ENCODE measurements at regions not wholly inside any gene's neighbourhood (a gene's known extent, or its start where the extent isn't known, plus 50 kb on each side); places are given as distances from the start of the nearest gene placed in this dataset.
"Not testable (repeated sequence)": the region's sequence is repeated elsewhere in the genome, so short reads cannot be mapped to it uniquely, and the experiment has no call there.

DNA sequence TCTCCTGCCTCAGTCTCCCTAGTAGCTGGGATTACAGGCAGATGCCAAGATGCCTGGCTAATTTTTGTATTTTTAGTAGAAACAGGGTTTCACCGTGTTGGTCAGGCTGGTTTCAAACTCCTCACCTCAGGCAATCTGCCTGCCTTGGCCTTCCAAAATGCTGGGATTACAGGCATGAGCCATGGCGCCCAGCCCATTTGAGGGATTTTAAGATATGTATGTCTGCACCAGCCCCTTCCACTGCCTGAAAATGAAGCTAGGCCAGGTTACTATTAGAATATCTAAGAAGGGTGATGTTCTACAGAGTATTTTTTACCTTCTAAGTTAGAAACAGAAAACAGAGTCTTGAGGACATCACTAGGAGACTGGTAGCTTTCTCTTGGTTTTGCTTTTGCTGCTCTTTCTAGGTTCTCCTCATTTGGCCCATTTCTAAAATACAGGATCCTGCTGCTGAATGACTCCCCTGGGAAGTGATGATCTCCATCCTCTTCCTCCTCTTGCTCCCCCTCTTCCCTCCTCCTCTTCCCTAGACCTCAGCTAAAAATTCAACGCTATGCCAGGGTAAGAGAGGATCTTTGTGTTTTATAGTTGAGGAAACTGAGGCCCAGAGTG, 118.5 kb downstream of the MYCN start:
- DNase-seq, result no peak

DNA sequence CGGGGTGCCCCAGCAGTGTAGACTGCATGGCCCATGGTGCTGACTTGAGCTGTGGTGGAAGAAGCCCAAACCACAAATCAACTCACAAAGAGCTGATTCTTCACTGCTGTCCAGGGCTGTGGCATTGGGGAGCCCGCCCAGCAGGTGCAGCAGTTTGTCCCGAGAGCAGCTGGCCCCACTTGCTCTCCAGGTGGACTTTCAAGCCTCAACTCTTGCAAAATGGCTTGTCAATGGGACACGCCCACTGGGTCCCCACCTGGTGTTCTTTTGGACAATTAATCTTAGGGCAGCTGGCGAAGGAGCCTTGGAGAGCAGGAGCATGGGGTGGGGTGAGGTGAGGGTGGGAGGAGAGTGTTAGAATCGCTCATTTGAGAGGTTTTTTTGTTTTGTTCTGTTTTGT, 117.9 kb downstream of the MYCN start:
- DNase-seq, result no peak

DNA sequence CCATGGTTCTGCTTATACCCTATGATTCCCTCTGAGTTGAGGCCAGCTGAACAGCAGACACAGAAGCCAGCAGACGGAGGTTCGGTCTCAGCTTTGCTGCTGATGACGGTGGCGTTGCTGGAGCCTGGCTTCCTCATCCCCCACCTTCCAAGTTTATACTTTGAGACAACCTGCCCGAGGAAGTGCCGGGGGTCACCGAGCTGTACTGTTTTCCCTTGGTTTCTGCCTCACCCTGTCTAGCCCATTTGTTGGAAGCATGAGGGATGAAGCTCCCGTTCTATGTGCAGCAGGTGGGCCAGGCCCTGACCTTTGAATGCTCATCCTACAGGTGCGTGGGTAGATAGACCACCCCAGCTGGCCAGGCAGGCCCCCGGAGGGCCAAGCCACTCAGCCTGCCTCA, 117.3 kb downstream of the MYCN start:
- no peak for DNase-seq

DNA sequence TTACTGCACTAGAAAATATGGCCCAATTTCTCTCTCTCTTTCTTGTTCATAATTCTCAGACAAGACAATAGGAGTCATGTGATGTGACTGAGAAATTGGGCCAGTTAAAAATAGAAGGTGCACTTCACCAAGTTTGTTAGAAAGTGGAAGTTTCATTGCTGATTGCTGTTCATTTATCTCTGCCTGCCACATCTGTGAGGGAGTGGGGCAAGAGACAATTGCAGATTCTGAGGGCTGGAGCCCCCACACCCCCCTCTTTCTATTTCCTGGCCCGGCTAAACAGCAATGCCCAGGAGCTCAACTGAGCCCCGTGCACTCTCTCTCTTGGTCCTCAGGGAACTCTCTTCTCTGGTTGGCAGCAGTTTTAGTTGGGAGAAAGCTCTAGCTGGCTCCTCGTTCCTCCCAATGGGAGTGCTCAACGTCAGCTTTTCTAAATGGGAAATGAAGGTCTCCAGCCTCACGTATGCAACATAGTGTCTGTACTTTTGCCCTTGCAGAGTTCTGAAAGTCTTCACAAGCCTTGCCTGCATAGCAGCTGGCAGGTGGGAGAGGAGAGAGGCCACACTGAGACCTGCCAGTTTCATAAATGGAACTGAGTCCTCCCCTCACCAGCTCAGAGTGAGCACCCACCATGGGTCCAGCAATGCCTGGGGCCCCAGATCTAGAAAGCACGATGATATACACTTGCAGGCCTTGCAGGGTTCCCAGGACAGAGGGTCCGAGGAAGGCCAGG, 115.7 kb downstream of the MYCN start:
- DNase-seq, result no peak

DNA sequence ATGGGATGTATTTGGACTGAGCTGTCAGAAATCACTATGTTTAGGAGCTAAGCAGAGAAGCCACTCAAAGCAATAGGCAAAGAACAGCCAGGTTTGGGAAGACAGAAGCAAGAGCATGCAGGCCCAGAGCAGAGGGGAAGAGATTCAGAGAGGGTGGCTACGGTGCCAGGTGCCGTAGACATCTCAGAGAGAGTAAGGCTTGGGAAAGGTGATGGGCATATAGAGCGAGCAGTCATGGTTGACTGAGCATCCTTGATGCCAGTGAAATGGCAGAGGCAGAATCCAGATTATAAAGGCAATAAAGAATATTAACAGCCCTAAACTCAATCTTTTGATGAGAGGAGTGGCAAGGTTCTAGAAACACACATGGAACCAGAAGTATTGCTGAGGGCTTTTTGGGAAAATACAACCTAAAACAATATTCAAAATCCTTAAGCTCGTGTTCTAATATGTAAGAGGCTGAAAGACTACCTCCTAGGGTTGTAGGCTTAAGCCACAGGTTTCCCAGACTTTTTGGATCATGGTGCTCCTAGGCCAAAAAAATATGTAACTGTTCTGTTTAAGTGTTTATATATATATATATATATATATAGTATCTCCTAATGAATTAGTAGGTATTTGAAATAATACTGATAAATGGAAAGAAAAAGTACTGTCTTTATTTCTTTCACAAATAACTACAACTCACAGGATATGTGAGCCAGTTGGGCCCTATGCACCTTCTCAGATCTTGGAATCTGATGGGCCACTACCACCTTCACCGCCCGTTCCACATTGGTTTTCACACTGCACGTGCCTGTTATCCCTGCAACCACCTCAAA, 113.3 kb downstream of the MYCN start:
- no peak for DNase-seq

DNA sequence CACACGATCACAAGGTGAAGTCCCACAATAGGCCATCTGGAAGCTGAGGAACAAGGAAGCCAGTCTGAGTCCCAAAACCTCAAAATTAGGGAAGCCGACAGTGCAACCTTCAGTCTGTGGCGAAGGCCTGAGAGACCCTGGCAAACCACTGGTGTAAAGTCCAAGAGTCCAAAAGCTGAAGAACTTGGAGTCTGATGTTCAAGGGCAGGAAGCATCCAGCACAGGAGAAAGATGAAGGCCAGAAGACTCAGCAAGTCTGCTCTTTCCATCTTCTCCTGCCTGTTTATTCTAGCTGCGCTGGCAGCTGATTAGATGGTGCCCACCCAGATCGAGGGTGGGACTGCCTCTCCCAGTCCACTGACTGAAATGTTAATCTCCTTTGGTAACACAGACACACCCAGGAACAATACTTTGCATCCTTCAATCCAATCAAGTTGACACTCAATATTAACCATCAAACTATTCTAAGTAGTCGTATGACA, 112.3 kb downstream of the MYCN start:
- not testable (repeated sequence) for DNase-seq

DNA sequence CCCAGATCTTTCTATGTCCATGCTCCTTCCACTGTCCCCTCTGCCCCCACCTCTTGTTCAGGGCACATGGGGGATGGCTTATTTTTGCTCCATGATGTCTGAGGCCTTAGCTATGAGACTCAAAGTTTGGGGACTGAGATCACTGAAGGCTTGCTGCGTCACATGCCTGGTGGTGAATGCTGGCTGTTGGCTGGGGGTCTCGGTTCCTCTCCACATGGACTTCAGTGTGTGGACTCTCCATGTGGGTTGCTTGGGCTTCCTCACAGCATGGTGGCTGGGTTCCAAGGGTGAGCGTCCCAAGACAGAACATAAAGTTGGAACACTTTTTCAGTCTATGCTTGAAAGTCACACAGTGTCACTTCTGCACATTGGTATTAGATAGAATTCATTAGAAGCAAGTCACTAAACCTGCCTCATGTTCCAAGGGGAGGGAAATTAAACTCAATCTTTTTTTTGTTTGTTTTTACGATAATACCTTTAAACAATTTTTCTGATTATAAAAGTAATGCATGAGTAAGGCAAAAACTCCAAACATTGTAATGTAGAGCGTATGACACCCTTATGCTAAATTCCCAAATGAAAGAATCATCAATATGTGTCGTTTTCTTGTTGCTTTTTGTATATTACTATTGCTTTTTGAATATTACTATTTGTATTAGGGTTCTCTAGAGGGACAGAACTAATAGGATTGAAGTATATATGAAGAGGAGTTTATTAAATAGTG, 111.7 kb downstream of the MYCN start:
- DNase-seq, result no peak

DNA sequence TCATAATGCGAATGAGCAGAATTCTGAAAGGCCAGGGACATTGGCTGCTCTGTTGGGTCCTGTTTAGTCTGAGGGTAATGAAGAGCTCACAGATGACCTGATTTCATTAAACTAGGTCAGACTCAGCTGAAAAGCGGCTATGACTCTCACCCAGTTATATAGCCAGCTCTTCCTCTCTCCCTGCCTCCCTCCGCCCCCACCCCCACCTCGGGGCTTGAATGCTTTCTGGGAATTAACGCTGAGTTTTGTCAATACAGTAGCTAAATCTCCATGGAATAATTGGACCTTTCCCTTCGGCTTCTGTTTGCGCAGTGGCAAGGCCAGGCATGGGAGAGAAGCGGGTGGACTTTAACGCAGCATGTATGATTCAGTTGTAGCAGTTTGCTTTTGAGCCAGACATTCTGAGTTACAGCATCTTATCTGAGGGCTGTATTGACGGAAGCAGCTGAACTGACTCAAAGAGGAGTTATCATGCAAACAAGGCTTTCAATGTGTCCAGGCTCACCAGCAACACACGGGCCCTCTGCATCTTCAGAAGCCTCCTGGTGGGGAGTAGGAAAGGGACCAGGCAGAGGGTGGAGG, 110.6 kb downstream of the MYCN start:
- DNase-seq, result no peak

DNA sequence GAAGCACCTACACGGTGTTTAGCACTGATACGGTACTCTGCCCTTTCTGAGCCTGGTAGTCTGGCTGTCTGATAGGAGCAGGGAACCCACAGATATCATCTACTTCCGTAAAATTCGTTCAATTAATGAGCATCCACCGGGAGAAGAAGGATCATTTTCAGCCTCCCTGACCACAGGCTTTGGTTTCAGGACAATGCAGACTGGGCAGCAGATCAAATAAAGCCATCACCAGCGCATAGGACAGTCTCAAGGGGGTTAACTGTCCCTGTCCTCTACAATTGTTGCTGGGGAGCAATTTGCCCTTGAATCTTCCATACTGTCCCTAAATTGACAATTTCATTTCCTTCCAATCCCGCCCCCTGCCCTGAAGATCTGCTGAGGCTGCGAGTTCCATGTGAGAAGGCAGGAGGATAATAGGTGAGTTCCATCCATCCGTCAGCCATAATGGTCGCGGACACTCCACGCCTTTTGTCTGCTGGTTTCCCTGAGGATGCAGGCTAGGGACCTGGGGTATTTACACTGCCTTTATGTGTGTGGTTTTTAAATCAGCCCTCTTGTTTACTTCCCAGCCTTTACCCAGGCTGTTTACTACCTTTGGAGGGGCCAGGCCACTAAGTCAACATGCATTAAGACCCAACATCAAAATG, 110.0 kb downstream of the MYCN start:
- no peak for DNase-seq

DNA sequence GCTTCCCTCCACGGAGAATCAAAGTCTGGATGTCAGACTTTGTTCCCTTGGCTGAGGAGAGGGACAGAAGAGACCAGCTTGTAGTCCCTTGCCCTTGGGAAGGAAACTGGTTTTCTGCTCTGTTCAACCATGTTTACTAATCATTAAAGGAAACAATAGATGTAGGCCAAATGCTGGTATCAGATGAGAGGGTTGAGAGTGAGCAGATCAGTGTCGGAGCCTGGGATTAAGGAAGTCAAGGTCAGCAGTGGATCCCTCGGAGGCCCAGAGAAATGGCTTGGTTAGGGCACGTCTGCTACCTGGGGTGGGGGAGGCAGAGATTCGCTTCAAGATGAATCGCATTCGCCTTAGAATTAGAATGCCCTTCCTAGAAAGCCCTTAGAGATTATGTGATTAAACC, 109.1 kb downstream of the MYCN start:
- no peak for DNase-seq

DNA sequence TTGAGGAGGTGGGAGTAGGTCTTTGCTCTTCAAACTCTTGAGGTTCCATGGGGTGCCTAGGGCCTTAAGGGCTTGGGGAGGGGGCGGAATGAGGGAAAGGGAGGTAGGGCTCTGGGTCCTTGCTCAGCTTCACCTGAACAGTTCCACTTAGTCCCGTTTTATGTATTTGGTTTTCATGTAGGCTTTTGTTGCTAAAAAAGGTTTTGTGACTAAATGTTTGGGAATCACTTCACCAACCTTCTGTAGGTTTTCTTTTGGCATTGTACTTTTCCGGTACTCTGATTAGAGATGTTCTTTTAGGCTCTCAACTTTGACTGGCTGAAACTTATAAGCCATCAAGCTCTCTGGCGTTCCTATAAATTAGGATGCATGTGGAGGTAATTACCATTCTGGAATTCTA, 108.1 kb downstream of the MYCN start:
- no peak for DNase-seq

DNA sequence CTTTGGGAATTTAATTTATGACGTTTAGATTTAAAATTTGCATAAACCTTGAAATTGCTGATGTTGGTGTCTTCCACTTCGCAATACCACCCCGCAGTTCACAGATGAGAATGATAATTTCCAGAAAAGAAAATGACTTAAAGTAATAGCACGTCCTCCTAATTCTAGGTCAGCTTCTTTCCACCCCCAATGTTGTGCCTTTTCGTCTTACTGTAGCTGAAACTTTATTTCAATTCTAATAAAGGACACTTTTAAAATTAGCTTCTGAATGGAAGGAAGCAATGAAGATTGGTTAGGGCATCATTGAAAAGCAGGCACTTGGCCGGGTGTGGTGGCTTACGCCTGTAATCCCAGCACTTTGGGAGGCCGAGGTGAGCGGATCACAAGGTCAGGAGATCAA, 107.4 kb downstream of the MYCN start:
- DNase-seq, result no peak

DNA sequence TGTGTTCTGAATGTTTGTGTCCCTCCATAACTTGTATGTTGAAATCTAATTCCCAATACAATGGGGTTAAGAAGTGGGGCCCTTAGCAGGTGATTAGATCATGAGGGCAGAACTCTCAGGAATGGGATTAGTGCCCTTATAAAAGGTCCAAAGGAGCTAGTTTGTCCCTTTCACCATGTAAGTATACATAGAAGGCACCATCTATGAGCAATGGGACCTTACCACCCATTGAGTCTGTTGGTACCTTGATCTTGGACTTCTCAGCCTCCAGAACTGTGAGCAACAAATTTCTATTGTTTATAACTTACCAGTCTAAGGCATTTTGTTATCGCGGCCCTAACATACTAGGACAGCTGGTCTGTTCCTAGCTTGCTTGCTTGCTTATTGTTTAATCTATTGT, 106.3 kb downstream of the MYCN start:
- DNase-seq, result no peak

DNA sequence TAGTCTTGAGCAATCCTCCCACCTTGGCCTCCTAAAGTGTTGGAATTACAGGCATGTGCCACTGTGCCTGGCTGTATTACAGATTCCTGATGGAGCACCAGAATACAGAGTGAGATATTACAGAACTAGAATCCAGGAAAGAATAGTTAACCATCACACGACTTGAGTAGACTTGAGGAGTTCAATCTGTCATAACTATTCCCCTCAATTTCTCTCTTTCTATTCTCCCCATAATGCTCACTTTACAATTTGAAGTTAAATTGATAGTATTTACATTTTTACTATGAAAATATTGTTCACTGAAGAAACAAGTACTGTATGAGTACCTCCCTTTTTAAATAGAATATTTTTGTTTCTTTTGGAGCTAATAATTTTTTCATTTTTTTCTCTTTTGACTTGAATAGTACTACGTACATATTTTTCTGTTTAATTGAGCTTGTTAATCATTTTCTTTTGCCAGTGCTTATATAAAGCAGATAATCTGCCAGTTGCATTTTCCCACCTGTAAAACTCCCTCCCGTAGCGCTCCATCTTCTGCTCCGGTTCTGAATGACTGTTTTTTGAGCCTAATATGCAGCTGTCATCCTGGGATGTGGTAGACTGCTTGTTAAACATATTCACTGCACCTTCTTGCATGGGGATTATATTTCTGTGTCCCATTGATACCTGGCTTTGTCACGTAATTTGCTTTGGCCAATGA, 105.5 kb downstream of the MYCN start:
- no peak for DNase-seq

DNA sequence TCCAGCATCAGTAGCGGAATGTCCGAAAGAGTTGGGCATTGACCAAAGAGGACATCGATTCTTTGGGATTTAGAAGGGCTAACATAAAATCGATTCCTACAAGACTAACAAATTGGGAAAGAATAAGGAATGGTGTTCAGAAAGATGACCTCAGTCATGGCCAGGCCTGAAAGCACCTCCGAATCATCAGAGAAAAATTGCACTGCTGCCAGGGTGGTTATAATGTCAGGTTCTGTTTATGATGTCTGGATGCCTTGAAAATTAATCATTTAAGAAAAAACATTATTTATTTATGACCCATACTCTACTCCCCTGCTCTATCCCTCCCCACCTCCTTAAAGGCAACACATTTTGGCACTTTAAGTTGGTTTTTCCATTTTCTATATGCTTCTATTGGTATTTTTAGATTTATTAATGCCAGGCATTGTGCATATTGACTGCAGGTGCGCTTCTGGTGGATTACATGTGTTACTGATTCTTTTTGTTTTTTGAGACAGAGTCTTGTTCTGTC, 104.7 kb downstream of the MYCN start:
- DNase-seq, result no peak

DNA sequence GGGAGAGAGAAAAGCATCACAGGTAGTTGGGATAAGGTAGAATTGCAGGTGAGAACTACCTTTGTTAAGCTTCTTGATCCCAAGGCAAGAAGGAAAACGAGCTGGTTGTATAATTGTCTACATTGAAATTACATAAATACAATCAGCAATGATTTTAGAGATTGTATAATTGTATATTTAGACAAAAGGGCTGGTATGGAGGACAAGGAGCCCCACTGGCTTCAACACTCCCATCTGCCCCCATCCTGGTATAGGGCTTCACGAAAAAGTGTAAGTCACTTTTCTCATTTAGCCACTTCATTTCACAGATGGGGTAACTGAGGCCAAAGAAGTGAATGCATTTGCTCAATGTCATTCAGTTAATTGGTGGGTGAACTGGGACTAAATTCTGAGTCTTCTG, 103.3 kb downstream of the MYCN start:
- DNase-seq, result no peak

DNA sequence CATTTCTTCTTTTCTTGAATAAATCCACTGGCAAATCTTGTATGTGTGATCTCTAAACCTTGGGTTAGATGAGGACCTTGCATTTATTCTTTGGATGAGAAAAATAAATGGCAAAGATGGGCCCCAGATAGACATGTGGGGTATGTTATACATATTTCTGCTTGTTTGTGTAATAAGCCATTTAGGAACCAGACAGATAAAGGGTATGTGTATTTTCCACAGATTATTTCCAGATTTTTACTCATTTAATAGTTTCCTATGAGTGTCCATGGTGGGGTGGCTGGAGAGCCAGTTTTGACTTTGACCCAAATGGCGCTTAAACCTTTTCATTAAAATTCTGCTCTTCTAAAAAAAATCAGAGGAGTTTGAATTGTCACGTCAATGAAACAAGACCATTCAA, 102.8 kb downstream of the MYCN start:
- no peak for DNase-seq

DNA sequence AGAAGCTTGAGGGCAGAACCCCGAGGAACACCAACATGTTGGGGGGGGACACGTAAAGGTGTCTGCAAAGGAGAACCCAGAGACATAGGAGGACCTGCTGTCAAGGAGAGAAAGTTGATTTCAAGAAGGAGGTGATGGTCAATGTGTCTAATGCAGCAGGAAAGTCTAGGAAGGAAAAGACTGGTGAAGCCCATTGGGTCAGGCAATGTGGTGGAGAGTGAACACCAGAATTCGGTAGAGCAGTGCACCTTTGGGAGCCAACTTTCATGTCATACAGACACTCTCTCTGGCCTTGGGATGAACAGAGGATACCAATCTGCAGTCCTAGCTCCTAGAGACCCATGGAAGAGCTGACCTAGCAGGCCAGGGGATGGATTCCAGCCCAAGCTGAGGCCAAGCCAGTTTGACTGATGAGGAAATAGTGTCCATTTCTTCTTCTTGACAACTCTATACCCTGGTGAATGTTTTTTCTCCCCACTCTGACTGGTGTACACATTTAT, 101.9 kb downstream of the MYCN start:
- DNase-seq, result no peak

DNA sequence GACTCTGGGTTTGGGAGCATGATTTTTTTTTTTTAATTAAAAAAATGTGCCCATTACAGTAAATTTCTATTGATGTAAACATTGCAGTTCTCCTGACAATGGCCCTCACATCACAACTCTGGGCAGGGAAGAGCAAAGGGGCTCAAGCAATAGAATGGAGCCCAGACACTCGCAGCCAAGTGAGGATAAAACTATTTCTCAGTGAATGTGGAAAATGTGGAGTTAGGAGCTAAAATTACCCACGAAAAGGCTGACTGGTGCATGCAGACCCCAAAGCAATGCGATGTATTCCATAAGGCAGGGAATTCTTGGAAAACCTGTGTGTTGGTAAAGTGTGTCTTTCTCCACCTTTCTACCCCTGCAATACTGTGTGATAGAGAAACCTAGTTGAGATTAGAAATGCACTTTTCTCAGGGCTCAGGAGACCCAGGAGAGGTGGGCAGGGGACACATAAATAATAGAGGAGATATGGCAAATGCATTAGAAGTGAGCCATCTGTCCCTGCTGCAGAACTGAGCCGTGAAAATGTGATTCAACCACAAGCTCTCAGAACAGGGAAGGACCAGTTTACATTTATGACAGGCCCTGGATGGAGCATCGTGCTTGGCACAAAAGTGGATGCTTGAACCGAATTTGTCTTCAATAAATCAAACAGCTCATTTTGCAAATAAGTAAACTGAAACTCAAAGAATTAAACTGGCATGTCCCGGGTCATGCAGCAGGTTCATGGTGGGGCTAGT, 100.1 kb downstream of the MYCN start:
- no peak for DNase-seq

DNA sequence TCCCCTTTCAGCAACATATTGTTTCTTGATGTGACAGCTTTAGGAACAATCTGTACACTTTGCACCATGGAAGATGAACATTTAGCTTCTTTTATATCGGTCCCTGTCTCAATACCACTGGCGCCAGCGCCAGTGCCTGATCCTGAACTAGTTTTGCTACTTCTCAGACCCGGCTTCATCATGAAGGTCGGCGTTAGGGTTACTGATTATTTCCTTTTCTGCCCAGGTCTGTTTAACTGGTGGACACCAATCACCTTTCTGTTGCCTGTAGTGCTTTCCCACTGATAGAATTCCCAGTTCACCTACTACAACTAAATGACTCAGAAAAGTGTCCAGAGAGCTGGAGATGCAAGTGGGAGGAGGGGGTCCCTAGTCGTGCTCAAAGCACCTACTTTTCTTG, 99.5 kb downstream of the MYCN start:
- DNase-seq, result no peak

DNA sequence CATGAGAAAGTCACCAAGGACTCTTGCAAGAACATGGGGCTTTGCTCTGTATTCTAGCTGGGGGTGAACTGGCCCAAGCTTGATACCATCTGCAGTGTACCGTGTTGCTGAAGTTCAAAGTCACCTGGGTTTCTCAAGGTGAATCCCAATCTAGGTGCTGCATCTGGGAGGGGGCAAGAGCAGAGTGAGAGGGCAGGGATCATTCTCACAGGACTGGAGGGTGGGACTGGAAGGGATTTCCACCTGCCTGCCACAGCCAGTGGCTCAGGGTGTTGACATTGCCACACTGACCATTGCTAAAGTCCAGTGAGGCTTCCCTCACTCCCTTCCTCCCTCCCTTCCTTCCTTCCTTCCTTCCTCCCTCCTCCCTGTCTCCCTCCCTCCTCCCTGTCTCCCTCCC, 98.7 kb downstream of the MYCN start:
- DNase-seq, result no peak

Measured in CD4-positive, alpha-beta T cell treated with Interleukin-10 for 1 hour (primary cell).